Fibroblast of mammary gland (primary cell): ENCODE measurements at regions not wholly inside any gene's neighbourhood (a gene's known extent, or its start where the extent isn't known, plus 50 kb on each side); places are given as distances from the start of the nearest gene placed in this dataset.

Experiments used
- DNase-seq: peaks from one replicate; pipeline ENCODE4 v3.0.0-alpha.2; 2010; ENCODE audit warnings: low read depth
- H3K4me3 ChIP-seq: 2 replicates; pipeline ENCODE4 v1.5.1; 2011; ENCODE audit warnings: low read depth, mild to moderate bottlenecking, low read length, moderate library complexity; ENCODE audit not compliant: control insufficient read depth
- TF ChIP-seq, protein P1 (sequence below): conservative IDR thresholded peaks from 2 replicates; pipeline ENCODE4 v1.5.1; 2011; ENCODE audit warnings: low read depth, low read length, inconsistent platforms; ENCODE audit not compliant: control insufficient read depth, insufficient read depth

GRCh38 chr16:50437769-50438437, 69.1 kb upstream of the BRD7 start:
- H3K4me3 ChIP-seq, result no peak overlapping the region
- no peak for DNase-seq
- TF ChIP-seq, protein P1, sequence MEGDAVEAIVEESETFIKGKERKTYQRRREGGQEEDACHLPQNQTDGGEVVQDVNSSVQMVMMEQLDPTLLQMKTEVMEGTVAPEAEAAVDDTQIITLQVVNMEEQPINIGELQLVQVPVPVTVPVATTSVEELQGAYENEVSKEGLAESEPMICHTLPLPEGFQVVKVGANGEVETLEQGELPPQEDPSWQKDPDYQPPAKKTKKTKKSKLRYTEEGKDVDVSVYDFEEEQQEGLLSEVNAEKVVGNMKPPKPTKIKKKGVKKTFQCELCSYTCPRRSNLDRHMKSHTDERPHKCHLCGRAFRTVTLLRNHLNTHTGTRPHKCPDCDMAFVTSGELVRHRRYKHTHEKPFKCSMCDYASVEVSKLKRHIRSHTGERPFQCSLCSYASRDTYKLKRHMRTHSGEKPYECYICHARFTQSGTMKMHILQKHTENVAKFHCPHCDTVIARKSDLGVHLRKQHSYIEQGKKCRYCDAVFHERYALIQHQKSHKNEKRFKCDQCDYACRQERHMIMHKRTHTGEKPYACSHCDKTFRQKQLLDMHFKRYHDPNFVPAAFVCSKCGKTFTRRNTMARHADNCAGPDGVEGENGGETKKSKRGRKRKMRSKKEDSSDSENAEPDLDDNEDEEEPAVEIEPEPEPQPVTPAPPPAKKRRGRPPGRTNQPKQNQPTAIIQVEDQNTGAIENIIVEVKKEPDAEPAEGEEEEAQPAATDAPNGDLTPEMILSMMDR, result no peak

GRCh38 chr16:50436271-50436670, 67.5 kb upstream of the BRD7 start:
- TF ChIP-seq, protein P1, result no peak
- H3K4me3 ChIP-seq, result no peak overlapping the region
- no peak for DNase-seq

DNA sequence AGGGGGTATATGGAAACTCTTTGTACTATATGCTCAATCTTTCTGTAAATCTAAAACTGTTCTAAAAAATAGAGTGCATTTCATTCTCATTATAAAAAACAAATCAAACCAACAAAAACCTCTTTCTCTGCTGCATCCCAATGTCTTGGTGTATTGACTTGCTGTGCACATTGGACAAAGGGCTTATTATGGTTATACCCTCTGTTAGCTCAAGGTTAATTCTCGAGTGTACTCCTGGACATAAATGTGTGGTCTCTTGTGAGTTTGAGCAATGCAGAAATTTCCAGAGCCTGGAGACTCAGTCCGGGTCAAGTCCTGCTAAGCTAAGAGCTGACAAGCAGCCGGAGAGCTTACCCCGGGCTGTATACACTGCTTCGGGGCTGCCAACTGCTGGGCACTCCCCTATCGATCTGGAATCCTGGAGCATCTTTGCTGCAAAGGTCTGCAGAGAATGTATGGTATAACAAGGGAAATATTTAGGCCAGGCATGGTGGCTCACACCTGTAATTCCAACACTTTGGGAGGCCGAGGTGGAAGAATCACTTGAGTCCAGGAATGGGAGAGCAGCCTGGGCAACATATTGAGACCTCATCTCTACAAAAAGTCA, 66.2 kb upstream of the BRD7 start:
- H3K4me3 ChIP-seq, result no peak overlapping the region
- TF ChIP-seq, protein P1, result no peak
- no peak for DNase-seq

- TF ChIP-seq, protein P1, result no peak
- no peak overlapping the region for H3K4me3 ChIP-seq
- no peak for DNase-seq
Measured at GRCh38 chr16:50430076-50430475, 61.3 kb upstream of the BRD7 start.

- no peak overlapping the region for H3K4me3 ChIP-seq
- TF ChIP-seq, protein P1, result no peak
- DNase-seq, result no peak
Measured at GRCh38 chr16:50428742-50429141, 60.0 kb upstream of the BRD7 start.

GRCh38 chr16:50428116-50428515, 59.3 kb upstream of the BRD7 start:
- DNase-seq, result no peak
- TF ChIP-seq, protein P1, result no peak
- H3K4me3 ChIP-seq, result no peak overlapping the region
